Duodenal mucosa (tissue), 2 donors: ENCODE measurements at regions not wholly inside any gene's neighbourhood (a gene's known extent, or its start where the extent isn't known, plus 50 kb on each side); places are given as distances from the start of the nearest gene placed in this dataset.

Experiments
- H3K27ac ChIP-seq: one replicate; pipeline ENCODE4 v1.7.0; 2013; ENCODE audit warnings: low read depth, low read length
- H3K27me3 ChIP-seq, 2 donors: one replicate each; pipeline ENCODE4 v1.7.0; 2013; ENCODE audit warnings: low read length in 2 of 2, control low read depth in 1 of 2; ENCODE audit not compliant: insufficient read depth in 2 of 2, control insufficient read depth in 1 of 2
- H3K36me3 ChIP-seq, 2 donors: one replicate each; pipeline ENCODE4 v1.7.0; 2013; ENCODE audit warnings: low read length in 2 of 2, control low read depth in 1 of 2; ENCODE audit not compliant: insufficient read depth in 2 of 2, control insufficient read depth in 1 of 2
- H3K4me1 ChIP-seq, 2 donors: one replicate each; pipeline ENCODE4 v1.7.0; 2013; ENCODE audit warnings: low read length in 2 of 2, control low read depth in 1 of 2; ENCODE audit not compliant: insufficient read depth in 2 of 2, control insufficient read depth in 1 of 2
- H3K4me3 ChIP-seq, 2 donors: one replicate each; pipeline ENCODE4 v1.7.0; 2013; ENCODE audit warnings: low read length in 2 of 2, low read depth in 1 of 2
- H3K9ac ChIP-seq, 2 donors: one replicate each; pipeline ENCODE4 v1.7.0; 2013; ENCODE audit warnings: low read length in 2 of 2, low read depth in 1 of 2
- H3K9me3 ChIP-seq, 2 donors: one replicate each; pipeline ENCODE4 v1.7.0; 2013; ENCODE audit warnings: low read length in 2 of 2, control low read depth in 1 of 2; ENCODE audit not compliant: control insufficient read depth in 1 of 2

DNA sequence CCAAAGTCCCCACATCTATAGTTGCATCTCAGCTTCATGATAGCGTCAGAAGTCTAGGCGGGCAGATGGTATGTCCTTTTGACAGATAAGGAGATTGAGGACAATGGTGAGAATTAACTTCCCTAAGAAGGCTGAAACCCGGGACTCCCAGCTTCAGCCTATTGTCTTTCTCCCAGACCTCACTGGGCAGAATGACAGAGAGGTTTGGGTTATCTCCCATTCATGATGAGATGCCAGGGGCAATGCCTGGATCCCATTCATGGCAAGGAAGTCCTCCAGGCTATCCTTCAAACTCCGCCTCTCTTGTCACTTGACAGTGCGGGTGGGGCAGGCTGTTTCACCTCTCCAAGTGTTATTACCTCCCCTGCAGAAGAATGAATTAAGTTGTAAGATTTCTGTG, 100.3 kb downstream of the IRX5 start:
- Histone ChIP-seq H3K36me3 (no peaks in the 10 kb centered on the region), H3K27ac (no peak overlapping the region), H3K4me3 (no peak overlapping the region), H3K27me3 (no peaks in the 10 kb centered on the region), H3K9me3 (peaks cover 0 to 6% of the 10 kb centered on the region in 2 donors), H3K9ac (no peak overlapping the region), H3K4me1 (no peaks in the 10 kb centered on the region)

DNA sequence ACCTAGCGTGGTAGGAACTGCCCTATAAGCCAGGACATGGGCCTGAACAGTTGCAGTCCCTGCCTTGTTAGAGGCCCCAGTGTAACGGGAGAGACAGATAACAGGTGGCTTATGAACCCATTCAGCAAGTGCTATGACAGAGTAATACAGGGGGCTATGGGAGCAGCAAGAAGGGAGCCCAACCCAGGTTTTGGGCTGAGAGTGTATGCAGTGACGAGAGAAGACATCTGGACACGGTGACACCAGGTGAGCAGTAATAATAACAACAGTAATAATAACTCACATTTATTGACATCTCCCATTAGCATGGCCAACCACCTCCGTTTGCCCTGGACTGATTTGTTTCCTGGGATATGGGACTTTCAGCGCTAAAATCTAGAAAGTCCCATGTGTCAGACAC, 100.8 kb downstream of the IRX5 start:
- Histone ChIP-seq H3K9ac (no peak overlapping the region), H3K27me3 (no peaks in the 10 kb centered on the region), H3K9me3 (peaks cover 0 to 6% of the 10 kb centered on the region in 2 donors), H3K4me3 (no peak overlapping the region), H3K4me1 (no peaks in the 10 kb centered on the region), H3K36me3 (no peaks in the 10 kb centered on the region), H3K27ac (no peak overlapping the region)

DNA sequence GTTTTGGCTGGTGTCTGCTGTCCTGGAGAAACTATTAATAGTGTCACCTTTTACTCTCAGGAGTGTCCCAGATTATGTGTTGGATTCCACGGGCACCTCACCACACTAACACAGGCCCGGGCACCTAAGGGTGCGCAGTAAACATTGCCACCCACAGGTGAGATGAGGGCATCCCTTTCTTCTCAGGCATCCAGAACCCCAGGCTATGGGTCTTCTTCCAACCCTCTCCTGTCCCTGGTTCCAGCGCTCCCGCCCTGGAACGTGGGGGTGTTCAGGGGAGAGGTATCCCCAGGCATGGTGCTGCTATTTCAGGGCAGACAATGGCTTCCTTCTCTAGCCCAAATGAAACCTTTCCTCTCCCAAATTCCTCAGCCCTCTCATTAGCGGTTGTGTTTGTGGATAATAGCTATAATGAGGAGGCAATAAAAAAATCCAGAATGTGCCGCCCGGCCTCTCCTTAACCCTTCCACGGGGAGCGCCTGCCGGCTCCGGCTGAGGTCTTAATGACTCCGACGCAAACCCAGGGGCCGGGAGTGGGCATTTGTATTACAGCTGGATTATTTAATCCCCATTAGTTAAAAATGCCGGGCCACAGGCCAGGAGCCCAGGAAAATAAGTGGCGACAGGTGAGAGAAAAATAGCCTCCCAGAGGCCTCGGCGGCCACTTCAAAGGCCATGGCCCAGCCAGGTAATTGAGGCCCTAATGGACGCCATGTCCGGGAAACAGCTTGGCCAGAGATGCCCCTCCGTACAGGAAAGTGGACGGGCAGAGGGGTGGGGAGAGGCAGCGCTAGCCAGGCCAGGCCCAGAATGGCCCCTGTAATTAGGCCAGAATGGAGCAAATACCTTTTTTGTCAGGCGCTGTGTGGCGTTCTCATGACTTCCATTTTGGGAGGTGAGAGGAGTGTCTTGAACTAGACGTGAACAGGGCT, 102.8 kb downstream of the IRX5 start:
- H3K36me3 ChIP-seq = no peaks in the 10 kb centered on the region
- H3K9ac ChIP-seq = no peak overlapping the region
- no peak overlapping the region for H3K27ac ChIP-seq
- H3K4me1 ChIP-seq = no peaks in the 10 kb centered on the region
- H3K9me3 ChIP-seq = peaks cover 0 to 6% of the 10 kb centered on the region in 2 donors
- no peak overlapping the region for H3K4me3 ChIP-seq
- no peaks in the 10 kb centered on the region for H3K27me3 ChIP-seq

DNA sequence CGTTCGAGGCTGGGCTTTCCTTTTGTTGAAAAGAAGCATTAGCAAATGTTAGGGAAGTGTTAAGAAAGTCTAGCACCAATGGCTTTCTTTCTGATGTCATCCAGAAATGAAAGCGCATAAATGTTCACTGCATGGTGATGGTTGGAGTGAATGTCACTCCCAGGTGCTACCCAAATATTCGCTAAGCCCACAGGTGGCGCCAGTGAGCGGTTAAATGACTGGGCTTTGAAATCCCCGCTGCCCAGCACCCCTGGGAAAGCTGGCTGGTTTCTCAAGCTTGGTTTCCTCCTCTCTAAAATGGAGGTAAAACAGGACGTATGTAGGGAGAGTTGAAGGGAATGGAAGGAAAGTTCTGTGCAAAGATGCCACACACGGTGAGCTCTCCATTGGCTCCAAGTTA, 104.4 kb downstream of the IRX5 start:
- H3K27me3 ChIP-seq = no peaks in the 10 kb centered on the region
- H3K36me3 ChIP-seq = no peaks in the 10 kb centered on the region
- H3K9me3 ChIP-seq = no peaks in the 10 kb centered on the region
- H3K27ac ChIP-seq = no peak overlapping the region
- H3K9ac ChIP-seq = no peak overlapping the region
- no peaks in the 10 kb centered on the region for H3K4me1 ChIP-seq
- H3K4me3 ChIP-seq = no peak overlapping the region

DNA sequence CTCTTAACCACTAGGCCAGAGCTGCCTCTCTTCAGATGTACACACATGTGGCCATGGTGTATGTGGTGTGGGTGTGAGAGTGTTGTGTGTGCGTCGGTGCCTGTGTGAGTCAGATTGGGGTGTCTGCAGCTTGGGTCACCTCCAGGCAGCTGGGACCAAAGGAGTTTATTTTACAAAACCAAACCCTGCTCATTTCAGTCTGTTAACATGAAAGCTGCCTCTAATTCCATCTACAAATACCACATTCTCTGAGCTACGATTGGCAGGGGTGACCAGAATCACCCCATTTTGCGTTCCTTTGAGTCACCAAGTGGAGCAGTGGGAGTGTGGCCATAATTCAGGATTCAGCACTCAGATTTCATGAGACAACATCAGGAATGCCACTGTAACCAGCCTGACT, 105.3 kb downstream of the IRX5 start:
- Histone ChIP-seq H3K27ac (no peak overlapping the region), H3K9me3 (no peaks in the 10 kb centered on the region), H3K27me3 (no peaks in the 10 kb centered on the region), H3K9ac (no peak overlapping the region), H3K4me3 (no peak overlapping the region), H3K4me1 (no peaks in the 10 kb centered on the region), H3K36me3 (no peaks in the 10 kb centered on the region)

DNA sequence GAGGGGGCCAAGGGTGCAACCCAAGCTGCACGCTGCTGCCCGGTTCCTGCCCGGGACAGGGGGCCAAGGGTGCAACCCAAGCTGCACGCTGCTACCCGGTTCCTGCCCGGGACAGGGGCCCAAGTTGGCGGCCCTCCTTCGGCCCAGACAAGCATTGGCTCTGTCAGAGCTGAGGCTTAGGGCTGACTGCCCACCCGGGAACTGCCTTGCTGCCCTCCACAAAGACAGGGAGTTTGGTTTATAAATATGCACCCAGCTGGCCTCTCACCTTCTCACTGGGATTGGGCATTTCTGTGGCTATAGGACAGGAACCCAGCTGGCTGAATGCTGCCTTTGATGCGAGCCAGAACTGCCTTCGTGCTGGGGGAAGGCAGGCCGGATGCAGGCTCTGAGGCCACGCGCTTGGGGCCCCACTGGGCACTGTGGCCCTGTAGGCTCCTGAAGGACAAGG, 105.7 kb downstream of the IRX5 start:
- Histone ChIP-seq H3K27me3 (no peaks in the 10 kb centered on the region), H3K4me1 (no peaks in the 10 kb centered on the region), H3K27ac (no peak overlapping the region), H3K4me3 (no peak overlapping the region), H3K36me3 (no peaks in the 10 kb centered on the region), H3K9me3 (no peaks in the 10 kb centered on the region), H3K9ac (no peak overlapping the region)

DNA sequence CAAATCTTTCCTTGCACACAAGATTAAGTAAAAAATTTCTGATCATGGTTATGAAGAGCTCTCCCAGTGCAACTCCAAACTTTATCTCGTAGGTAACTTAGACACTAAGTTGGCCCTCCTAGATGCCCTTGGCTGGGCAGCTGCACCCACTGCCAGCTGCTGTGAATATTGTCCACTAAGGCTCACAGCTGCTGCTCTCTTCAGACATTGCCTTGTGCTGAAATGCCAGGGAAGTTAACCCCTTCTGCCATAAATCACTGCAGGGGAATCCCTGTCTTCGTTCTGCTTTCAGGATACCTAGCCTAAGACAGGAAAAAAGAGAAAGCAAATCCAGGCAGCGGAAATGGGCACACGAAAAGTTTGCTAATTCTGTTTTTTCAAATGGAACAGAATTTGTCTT, 106.4 kb downstream of the IRX5 start:
- Histone ChIP-seq H3K9me3 (no peaks in the 10 kb centered on the region), H3K4me1 (no peaks in the 10 kb centered on the region), H3K27ac (no peak overlapping the region), H3K4me3 (no peak overlapping the region), H3K27me3 (no peaks in the 10 kb centered on the region), H3K36me3 (no peaks in the 10 kb centered on the region), H3K9ac (no peak overlapping the region)

DNA sequence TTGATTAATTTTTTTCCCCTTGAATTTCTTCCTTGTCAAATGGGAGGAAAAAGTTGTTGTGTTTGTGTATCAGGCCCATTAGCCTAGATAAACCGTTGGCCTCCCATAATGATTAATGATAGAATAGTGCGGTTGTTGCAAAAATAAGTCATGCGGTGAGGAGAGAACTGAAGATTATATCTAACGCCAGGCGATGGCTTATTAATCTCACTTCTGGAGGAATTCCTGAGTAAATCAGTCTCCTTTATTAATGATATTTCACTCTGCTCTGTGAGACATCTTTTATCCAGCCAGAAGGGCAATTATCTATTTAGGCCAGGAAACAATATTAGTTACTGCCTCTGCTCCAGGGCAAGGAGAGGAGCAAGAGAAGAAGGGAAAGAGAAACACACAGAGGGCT, 107.3 kb downstream of the IRX5 start:
- no peak overlapping the region for H3K27ac ChIP-seq
- H3K4me3 ChIP-seq = no peak overlapping the region
- H3K9me3 ChIP-seq = no peaks in the 10 kb centered on the region
- no peaks in the 10 kb centered on the region for H3K4me1 ChIP-seq
- H3K9ac ChIP-seq = no peak overlapping the region
- no peaks in the 10 kb centered on the region for H3K36me3 ChIP-seq
- no peaks in the 10 kb centered on the region for H3K27me3 ChIP-seq

DNA sequence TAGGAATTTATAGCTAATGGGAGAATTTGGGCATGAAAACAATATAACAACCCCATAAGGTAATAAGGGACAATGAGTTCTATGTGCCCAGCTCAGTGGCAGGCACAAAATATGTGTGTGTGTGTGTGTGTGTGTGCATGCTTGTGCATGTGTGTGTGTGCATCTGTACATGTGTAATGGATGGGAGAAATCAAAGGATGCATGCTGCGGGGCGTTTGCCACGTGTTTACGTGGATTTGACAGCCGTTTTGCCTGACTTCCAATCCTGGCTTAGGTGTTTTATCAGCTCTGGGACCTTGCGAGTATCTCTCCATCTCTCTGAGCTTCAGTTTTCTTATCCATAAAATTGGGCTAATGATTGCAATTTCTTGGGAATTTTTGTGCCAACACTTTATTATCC, 108.4 kb downstream of the IRX5 start:
- no peaks in the 10 kb centered on the region for H3K4me1 ChIP-seq
- no peaks in the 10 kb centered on the region for H3K36me3 ChIP-seq
- H3K9ac ChIP-seq = no peak overlapping the region
- no peak overlapping the region for H3K27ac ChIP-seq
- no peaks in the 10 kb centered on the region for H3K9me3 ChIP-seq
- H3K4me3 ChIP-seq = no peak overlapping the region
- no peaks in the 10 kb centered on the region for H3K27me3 ChIP-seq

DNA sequence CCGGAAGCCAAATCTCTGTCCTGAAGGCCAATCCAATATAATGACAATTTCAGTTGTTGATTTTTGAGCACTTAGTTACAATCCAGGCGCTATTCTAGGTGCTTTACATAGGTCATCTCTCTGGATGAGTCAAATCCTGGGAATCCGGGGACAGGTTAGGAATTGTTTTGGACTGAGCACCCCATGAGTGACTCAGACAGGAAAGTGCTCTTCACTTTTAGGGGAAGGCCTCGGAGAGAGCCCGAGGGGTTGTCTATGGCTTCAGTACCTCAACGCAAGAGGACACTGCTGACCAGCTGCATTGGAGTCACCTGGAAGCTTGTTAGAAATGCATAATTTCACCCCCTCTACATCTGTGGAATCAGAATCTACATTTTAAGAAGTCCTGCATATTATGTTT, 108.8 kb downstream of the IRX5 start:
- no peak overlapping the region for H3K9ac ChIP-seq
- H3K4me3 ChIP-seq = no peak overlapping the region
- no peaks in the 10 kb centered on the region for H3K9me3 ChIP-seq
- peaks cover 0 to 1% of the 10 kb centered on the region in 2 donors for H3K27me3 ChIP-seq
- H3K27ac ChIP-seq = no peak overlapping the region
- H3K36me3 ChIP-seq = no peaks in the 10 kb centered on the region
- no peaks in the 10 kb centered on the region for H3K4me1 ChIP-seq
